Hepatocyte (in vitro differentiated cells): ENCODE measurements at regions not wholly inside any gene's neighbourhood (a gene's known extent, or its start where the extent isn't known, plus 50 kb on each side); places are given as distances from the start of the nearest gene placed in this dataset.
"Not testable (repeated sequence)": the region's sequence is repeated elsewhere in the genome, so short reads cannot be mapped to it uniquely, and the experiment has no call there.

ENCODE experiments used
- DNase-seq: peaks from one replicate; pipeline ENCODE4 v3.0.0-alpha.2; 2016; ENCODE audit warnings: low spot score
- H2AFZ ChIP-seq: fragments of 200-600 bp; sonication (generic); 2 replicates; pipeline ENCODE4 v1.6.0; 2016; ENCODE audit warnings: antibody characterized with exemption, mild to moderate bottlenecking
- H3K27ac ChIP-seq: fragments of 200-600 bp; sonication (generic); 2 replicates; pipeline ENCODE4 v1.5.1; 2016; ENCODE audit warnings: mild to moderate bottlenecking
- H3K27me3 ChIP-seq: fragments of 200-600 bp; sonication (generic); 2 replicates; pipeline ENCODE4 v1.6.1; 2016
- H3K36me3 ChIP-seq: fragments of 200-600 bp; sonication (generic); replicated peaks from 2 replicates; pipeline ENCODE4 v1.5.1; 2016; ENCODE audit warnings: low read depth; ENCODE audit not compliant: insufficient read depth
- H3K4me1 ChIP-seq: fragments of 200-600 bp; sonication (generic); 2 replicates; pipeline ENCODE4 v1.5.1; 2016; ENCODE audit warnings: mild to moderate bottlenecking, moderate library complexity; ENCODE audit not compliant: insufficient read depth
- H3K4me2 ChIP-seq: fragments of 200-600 bp; sonication (generic); 2 replicates; pipeline ENCODE4 v1.6.0; 2016
- H3K4me3 ChIP-seq: fragments of 200-600 bp; sonication (generic); 2 replicates; pipeline ENCODE4 v1.5.1; 2016; ENCODE audit warnings: mild to moderate bottlenecking
- H3K79me2 ChIP-seq: fragments of 200-600 bp; sonication (generic); 2 replicates; pipeline ENCODE4 v1.6.0; 2017; ENCODE audit warnings: mild to moderate bottlenecking
- H3K9me2 ChIP-seq: fragments of 200-600 bp; sonication (generic); replicated peaks from 2 replicates; pipeline ENCODE4 v1.6.0; 2017; ENCODE audit warnings: mild to moderate bottlenecking; ENCODE audit not compliant: insufficient read depth
- H3K9me3 ChIP-seq: fragments of 200-600 bp; sonication (generic); 2 replicates; pipeline ENCODE4 v1.5.1; 2016; ENCODE audit warnings: low read depth, mild to moderate bottlenecking
- H4K20me1 ChIP-seq: fragments of 200-600 bp; sonication (generic); 2 replicates; pipeline ENCODE4 v1.6.0; 2016; ENCODE audit warnings: mild to moderate bottlenecking; ENCODE audit not compliant: insufficient read depth, poor library complexity, severe bottlenecking
- CTCF ChIP-seq: fragments of 200-600 bp; sonication (generic); IDR thresholded peaks from 2 replicates; pipeline ENCODE4 v1.5.1; 2016; ENCODE audit warnings: antibody characterized with exemption, mild to moderate bottlenecking; ENCODE audit not compliant: poor library complexity
- EZH2 ChIP-seq: fragments of 200-600 bp; sonication (generic); IDR thresholded peaks from 2 replicates; pipeline ENCODE4 v1.6.1; 2016; ENCODE audit warnings: antibody characterized with exemption, mild to moderate bottlenecking, borderline replicate concordance
- EZH2phosphoT487 ChIP-seq: fragments of 200-600 bp; sonication (generic); IDR thresholded peaks from one replicate; pipeline ENCODE4 v1.6.1; 2018; ENCODE audit warnings: antibody characterized with exemption, mild to moderate bottlenecking, low read depth, moderate library complexity; ENCODE audit not compliant: unreplicated experiment, severe bottlenecking
- WGBS: methylation state at CpG from one replicate; pipeline ENCODE4 v1.1.6; 2016; ENCODE audit warnings: low lambda C conversion rate; ENCODE audit errors: missing lambda C conversion rate; 5-methylcytosine and 5-hydroxymethylcytosine counted together

DNA sequence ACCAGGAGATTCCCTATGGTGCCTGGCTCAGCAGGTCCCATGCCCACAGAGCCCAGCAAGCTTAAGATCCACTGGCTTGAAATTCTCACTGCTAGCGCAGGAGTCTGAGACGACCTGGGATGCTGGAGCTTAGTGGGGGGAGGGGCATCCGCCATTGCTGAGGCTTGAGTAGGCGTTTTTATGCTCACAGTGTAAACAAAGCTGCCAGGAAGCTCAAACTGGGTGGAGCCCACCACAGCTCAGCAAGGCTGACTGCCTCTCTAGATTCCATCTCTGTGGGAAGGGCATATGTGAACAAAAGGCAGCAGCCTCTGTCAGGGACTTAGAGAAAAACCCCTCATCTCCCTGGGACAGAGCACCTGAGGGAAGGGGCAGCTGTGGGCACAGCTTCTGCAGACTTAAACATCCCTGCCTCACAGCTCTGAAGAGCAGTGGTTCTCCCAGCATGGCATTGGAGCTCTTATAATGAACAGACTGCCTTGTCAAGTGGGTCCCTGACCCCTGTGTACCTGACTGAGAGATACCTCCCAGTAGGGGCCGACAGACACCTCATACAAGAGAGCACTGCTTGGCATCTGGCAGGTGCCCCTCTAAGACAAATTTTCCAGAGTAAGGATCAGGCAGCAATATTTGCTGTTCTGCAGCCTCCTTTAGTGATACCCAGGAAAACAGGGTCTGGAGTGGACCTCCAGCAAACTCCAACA, 231.5 kb upstream of the SETMAR start:
- H2AFZ ChIP-seq: no peak overlapping the region
- peaks cover 9% of the 10 kb centered on the region for H3K9me3 ChIP-seq
- H3K9me2 ChIP-seq: no peaks in the 10 kb centered on the region
- no peaks in the 10 kb centered on the region for H4K20me1 ChIP-seq
- H3K4me3 ChIP-seq: no peak overlapping the region
- no peak overlapping the region for H3K27ac ChIP-seq
- 48% methylated on average over 5 of the region's 5 CpGs for WGBS
- H3K27me3 ChIP-seq: no peaks in the 10 kb centered on the region
- DNase-seq: peak; percentile 37
- TF ChIP-seq EZH2: no peak
- TF ChIP-seq EZH2phosphoT487: no peak
- no peak for TF ChIP-seq CTCF
- no peaks in the 10 kb centered on the region for H3K79me2 ChIP-seq
- H3K4me1 ChIP-seq: peaks cover 13% of the 10 kb centered on the region
- H3K36me3 ChIP-seq: no peaks in the 10 kb centered on the region
- H3K4me2 ChIP-seq: peak overlapping the region; percentile 17

DNA sequence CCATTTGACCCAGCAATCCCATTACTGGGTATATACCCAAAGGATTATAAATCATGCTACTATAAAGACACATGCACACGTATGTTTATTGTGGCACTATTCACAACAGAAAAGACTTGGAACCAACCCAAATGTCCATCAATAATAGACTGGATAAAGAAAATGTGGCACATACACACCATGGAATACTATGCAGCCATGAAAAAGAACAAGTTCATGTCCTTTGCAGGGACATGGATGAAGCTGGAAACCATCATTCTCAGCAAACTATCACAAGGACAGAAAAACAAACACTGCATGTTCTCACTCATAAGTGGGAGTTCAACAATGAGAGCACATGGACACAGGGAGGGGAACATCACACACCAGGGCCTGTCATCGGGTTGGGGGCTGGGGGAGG, 225.9 kb upstream of the SETMAR start:
- WGBS: 98% methylated on average over 2 of the region's 2 CpGs
- not testable (repeated sequence) for H3K9me2 ChIP-seq, H4K20me1 ChIP-seq, DNase-seq, H3K27ac ChIP-seq, H3K27me3 ChIP-seq, H3K36me3 ChIP-seq, H3K4me3 ChIP-seq, H3K4me2 ChIP-seq, H3K79me2 ChIP-seq, H3K9me3 ChIP-seq, H2AFZ ChIP-seq
- peaks cover 26% of the 10 kb centered on the region for H3K4me1 ChIP-seq

DNA sequence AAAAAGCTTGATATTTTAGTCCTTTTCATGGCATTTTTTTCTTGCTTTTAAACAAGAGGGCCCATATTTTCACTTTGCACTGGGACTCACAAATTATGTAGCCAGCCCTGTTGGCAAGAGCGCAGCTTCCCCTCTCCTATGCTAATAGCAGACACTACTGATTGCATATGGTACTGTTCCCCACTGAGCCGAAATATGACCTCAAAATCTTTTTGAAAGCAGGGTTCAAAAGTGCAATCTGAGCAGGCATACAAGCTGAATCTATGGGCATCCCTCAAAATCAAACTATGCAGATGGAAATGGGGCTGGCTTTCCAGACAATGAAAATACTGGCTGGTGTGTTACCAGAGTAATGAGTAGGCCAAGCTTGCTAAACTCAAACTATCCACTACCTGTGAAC, 225.2 kb upstream of the SETMAR start:
- Histone ChIP-seq H3K27ac (peak overlapping the region; percentile 84), H3K79me2 (no peaks in the 10 kb centered on the region), H2AFZ (no peak overlapping the region), H3K36me3 (no peaks in the 10 kb centered on the region), H3K4me2 (no peak overlapping the region), H3K9me2 (no peaks in the 10 kb centered on the region), H3K27me3 (no peaks in the 10 kb centered on the region), H4K20me1 (no peaks in the 10 kb centered on the region), H3K4me1 (peaks cover 26% of the 10 kb centered on the region), H3K4me3 (no peak overlapping the region), H3K9me3 (peaks cover 9% of the 10 kb centered on the region)
- no peak for DNase-seq
- 92% methylated on average over 2 of the region's 2 CpGs for WGBS
- TF ChIP-seq EZH2 (no peak), EZH2phosphoT487 (no peak), CTCF (no peak)

DNA sequence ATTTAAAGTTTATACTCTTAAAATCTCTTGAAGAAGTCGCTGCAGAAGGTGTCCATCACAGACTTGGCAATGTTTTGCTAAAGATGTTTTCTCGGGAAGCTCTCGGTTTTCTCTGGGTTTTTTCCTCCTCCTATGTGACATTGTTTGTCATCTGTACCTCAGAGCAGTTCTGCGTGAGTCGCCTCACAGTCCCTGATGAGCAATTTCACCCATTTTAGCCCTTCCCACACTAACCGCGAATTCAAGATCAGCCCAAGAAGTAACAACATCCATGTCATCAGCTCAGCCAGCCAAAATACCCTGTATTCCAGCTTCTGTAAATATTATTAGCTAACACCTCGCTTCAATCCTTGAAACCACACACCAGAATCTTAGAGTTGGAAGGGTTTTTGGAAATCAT, 224.3 kb upstream of the SETMAR start:
- H3K36me3 ChIP-seq: no peaks in the 10 kb centered on the region
- TF ChIP-seq EZH2phosphoT487 (no peak), EZH2 (no peak), CTCF (no peak)
- no peaks in the 10 kb centered on the region for H4K20me1 ChIP-seq
- H3K4me3 ChIP-seq: no peak overlapping the region
- H3K9me2 ChIP-seq: no peaks in the 10 kb centered on the region
- H3K27ac ChIP-seq: peak overlapping the region; percentile 84
- H3K27me3 ChIP-seq: no peaks in the 10 kb centered on the region
- H3K4me2 ChIP-seq: peak overlapping the region; percentile 67
- peaks cover 26% of the 10 kb centered on the region for H3K4me1 ChIP-seq
- H3K9me3 ChIP-seq: peaks cover 9% of the 10 kb centered on the region
- H3K79me2 ChIP-seq: no peaks in the 10 kb centered on the region
- WGBS: 81% methylated on average over 8 of the region's 8 CpGs
- no peak overlapping the region for H2AFZ ChIP-seq
- DNase-seq: no peak
